ENCODE measurements at regions not wholly inside any gene's neighbourhood (a gene's known extent, or its start where the extent isn't known, plus 50 kb on each side); places are given as distances from the start of the nearest gene placed in this dataset.

- DNase-seq: no peak
Observed at GRCh38 chr3:99365396-99365795, 273.0 kb upstream of the COL8A1 start.

GRCh38 chr3:99357131-99357530 lies 281.3 kb upstream of the COL8A1 start:
- no peak for DNase-seq

GRCh38 chr3:99356696-99357095 lies 281.7 kb upstream of the COL8A1 start:
- DNase-seq: no peak

GRCh38 chr3:99355465-99355864 lies 282.9 kb upstream of the COL8A1 start:
- no peak for DNase-seq

GRCh38 chr3:99352811-99353210 lies 285.6 kb upstream of the COL8A1 start:
- no peak for DNase-seq

- DNase-seq: no peak
Observed at GRCh38 chr3:99351122-99351521, 287.3 kb upstream of the COL8A1 start.

GRCh38 chr3:99348451-99348850 lies 289.9 kb upstream of the COL8A1 start:
- DNase-seq: no peak

GRCh38 chr3:99344216-99344615 lies 294.2 kb upstream of the COL8A1 start:
- no peak for DNase-seq

GRCh38 chr3:99342383-99342782 lies 296.0 kb upstream of the COL8A1 start:
- DNase-seq: no peak

- DNase-seq: no peak
Observed at GRCh38 chr3:99339222-99339621, 299.2 kb upstream of the COL8A1 start.

GRCh38 chr3:99332718-99333117 lies 305.7 kb upstream of the COL8A1 start:
- no peak for DNase-seq

- DNase-seq: no peak
Observed at GRCh38 chr3:99332276-99332675, 306.1 kb upstream of the COL8A1 start.

GRCh38 chr3:99330924-99331532 lies 307.4 kb upstream of the COL8A1 start:
- no peak for DNase-seq

- no peak for DNase-seq
Observed at GRCh38 chr3:99330281-99330680, 308.1 kb upstream of the COL8A1 start.

- DNase-seq: no peak
Observed at GRCh38 chr3:99325402-99325801, 313.0 kb upstream of the COL8A1 start.

GRCh38 chr3:99324636-99325203 lies 313.7 kb upstream of the COL8A1 start:
- no peak for DNase-seq

- no peak for DNase-seq
Observed at GRCh38 chr3:99323940-99324339, 314.5 kb upstream of the COL8A1 start.

- DNase-seq: no peak
Observed at GRCh38 chr3:99322551-99322950, 315.8 kb upstream of the COL8A1 start.

- no peak for DNase-seq
Observed at GRCh38 chr3:99321261-99321660, 317.1 kb upstream of the COL8A1 start.

GRCh38 chr3:99319961-99320360 lies 318.4 kb upstream of the COL8A1 start:
- no peak for DNase-seq

GRCh38 chr3:99319450-99319849 lies 318.9 kb upstream of the COL8A1 start:
- DNase-seq: no peak

- no peak for DNase-seq
Observed at GRCh38 chr3:99317201-99317600, 321.2 kb upstream of the COL8A1 start.

GRCh38 chr3:99315896-99316295 lies 322.5 kb upstream of the COL8A1 start:
- DNase-seq: no peak

- DNase-seq: no peak
Observed at GRCh38 chr3:99313485-99313884, 324.9 kb upstream of the COL8A1 start.

GRCh38 chr3:99298661-99299060 lies 339.7 kb upstream of the COL8A1 start:
- DNase-seq: no peak
